Myocyte (in vitro differentiated cells): ENCODE measurements at regions not wholly inside any gene's neighbourhood (a gene's known extent, or its start where the extent isn't known, plus 50 kb on each side); places are given as distances from the start of the nearest gene placed in this dataset.

Experiments
- DNase-seq: peaks from one replicate; pipeline ENCODE4 v3.0.0-alpha.2; 2012; ENCODE audit warnings: low read depth

- peak; percentile 90 for DNase-seq
Observed at GRCh38 chr14:61226015-61226654, 55.0 kb downstream of the TMEM30B start.

GRCh38 chr14:61225344-61225743 is 55.8 kb downstream of the TMEM30B start:
- no peak for DNase-seq

GRCh38 chr14:61223552-61223951 is 57.6 kb downstream of the TMEM30B start:
- DNase-seq, result no peak

- DNase-seq, result no peak
Observed at GRCh38 chr14:61222388-61222787, 58.8 kb downstream of the TMEM30B start.

GRCh38 chr14:61221906-61222305 is 59.2 kb downstream of the TMEM30B start:
- DNase-seq, result no peak

- DNase-seq, result no peak
Observed at GRCh38 chr14:61219673-61220072, 61.5 kb downstream of the TMEM30B start.

GRCh38 chr14:61219256-61219655 is 61.9 kb downstream of the TMEM30B start:
- no peak for DNase-seq

GRCh38 chr14:61218767-61219166 is 62.4 kb downstream of the TMEM30B start:
- DNase-seq, result no peak

GRCh38 chr14:61218157-61218556 is 63.0 kb downstream of the TMEM30B start:
- no peak for DNase-seq

- no peak for DNase-seq
Observed at GRCh38 chr14:61217516-61217915, 63.6 kb downstream of the TMEM30B start.

GRCh38 chr14:61215222-61216020 is 65.7 kb downstream of the TMEM30B start:
- peak; percentile 52 for DNase-seq

GRCh38 chr14:61213920-61214319 is 67.2 kb downstream of the TMEM30B start:
- DNase-seq, result no peak

- DNase-seq, result peak; percentile 59
Observed at GRCh38 chr14:61213191-61213621, 67.9 kb downstream of the TMEM30B start.

GRCh38 chr14:61212546-61212945 is 68.6 kb downstream of the TMEM30B start:
- no peak for DNase-seq

- no peak for DNase-seq
Observed at GRCh38 chr14:61211476-61212255, 69.5 kb downstream of the TMEM30B start.

GRCh38 chr14:61203081-61203753 is 77.9 kb downstream of the TMEM30B start:
- peak; percentile 99 for DNase-seq

GRCh38 chr14:61202124-61202523 is 79.0 kb downstream of the TMEM30B start:
- no peak for DNase-seq

GRCh38 chr14:61201171-61201570 is 80.0 kb downstream of the TMEM30B start:
- no peak for DNase-seq

GRCh38 chr14:61197416-61197815 is 83.7 kb downstream of the TMEM30B start:
- no peak for DNase-seq

- peak; percentile 56 for DNase-seq
Observed at GRCh38 chr14:61196792-61197191, 84.3 kb downstream of the TMEM30B start.

GRCh38 chr14:61196034-61196433 is 85.1 kb downstream of the TMEM30B start:
- DNase-seq, result no peak
